GM19463 (cell line): ENCODE measurements at regions not wholly inside any gene's neighbourhood (a gene's known extent, or its start where the extent isn't known, plus 50 kb on each side); places are given as distances from the start of the nearest gene placed in this dataset.
"Not testable (repeated sequence)": the region's sequence is repeated elsewhere in the genome, so short reads cannot be mapped to it uniquely, and the experiment has no call there.

Source experiments
- ATAC-seq: cut with Tn5 transposase; IDR thresholded peaks from one replicate; pipeline ENCODE4 v1.9.1; 2021; ENCODE audit warnings: mild to moderate bottlenecking, moderate library complexity; ENCODE audit not compliant: unreplicated experiment

DNA sequence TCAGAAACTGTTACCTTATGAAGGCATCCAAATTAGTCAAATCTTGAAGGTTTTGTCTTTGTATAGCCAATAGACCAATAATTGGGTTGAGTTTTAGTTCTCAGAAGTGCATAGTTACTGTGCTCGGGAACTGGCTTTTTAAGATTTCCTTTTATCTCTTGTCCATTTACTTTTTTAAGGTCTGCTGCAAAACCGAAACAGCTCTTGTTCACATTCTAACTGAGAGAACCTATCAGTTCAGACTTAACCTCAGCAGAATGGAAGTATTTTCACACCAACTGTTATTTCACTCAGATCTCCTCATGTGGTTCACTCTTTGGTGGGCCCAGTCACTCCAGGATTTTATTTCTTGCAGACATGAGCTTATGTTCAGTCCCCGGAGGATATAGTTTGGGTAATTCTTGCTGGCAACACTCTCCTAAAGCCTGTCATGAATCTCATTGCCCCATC is 55.5 kb downstream of the TPBG start:
- peak; percentile 43 for ATAC-seq

DNA sequence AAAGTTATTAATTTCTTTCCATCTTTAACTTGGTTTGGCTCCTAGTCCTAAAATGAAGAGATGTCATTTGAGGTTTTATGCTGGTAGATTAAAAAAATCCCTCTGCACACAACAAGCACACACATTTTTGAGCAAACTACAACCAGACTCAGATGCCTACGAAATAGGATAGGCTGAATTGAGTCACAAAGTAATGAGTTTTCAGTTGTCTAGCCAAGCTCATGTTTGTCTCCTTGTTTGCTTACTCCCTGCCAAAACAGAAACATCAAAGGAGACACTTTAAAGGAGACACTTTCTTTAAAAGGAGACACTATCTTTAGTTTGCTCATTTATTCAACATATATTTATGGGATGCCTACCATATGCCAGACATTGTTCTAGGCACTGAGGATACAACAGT is 56.2 kb downstream of the TPBG start:
- ATAC-seq, result no peak

DNA sequence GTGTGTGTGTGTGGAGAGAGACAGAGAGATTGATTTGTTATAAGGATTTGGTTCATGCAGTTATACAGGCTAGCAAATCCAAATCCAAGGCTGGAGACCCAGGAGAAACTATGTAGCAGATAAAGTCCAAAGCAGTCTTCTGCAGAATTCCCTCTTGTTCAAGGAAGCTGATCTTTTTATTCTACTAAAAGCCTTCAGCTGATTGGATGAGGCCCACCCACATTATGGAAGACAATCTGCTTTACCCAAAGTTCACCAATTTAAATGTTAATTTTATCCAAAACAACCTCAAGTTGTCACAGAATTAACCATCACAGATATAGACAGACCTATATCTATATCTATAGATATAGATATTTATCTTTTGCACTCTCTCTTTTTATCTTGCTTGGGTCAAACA is 67.0 kb downstream of the TPBG start:
- ATAC-seq, result no peak

- ATAC-seq, result no peak
Observed at GRCh38 chr6:82436740-82437139, 73.1 kb downstream of the TPBG start.

- no peak for ATAC-seq
Observed at GRCh38 chr6:82437701-82438100, 74.1 kb downstream of the TPBG start.

DNA sequence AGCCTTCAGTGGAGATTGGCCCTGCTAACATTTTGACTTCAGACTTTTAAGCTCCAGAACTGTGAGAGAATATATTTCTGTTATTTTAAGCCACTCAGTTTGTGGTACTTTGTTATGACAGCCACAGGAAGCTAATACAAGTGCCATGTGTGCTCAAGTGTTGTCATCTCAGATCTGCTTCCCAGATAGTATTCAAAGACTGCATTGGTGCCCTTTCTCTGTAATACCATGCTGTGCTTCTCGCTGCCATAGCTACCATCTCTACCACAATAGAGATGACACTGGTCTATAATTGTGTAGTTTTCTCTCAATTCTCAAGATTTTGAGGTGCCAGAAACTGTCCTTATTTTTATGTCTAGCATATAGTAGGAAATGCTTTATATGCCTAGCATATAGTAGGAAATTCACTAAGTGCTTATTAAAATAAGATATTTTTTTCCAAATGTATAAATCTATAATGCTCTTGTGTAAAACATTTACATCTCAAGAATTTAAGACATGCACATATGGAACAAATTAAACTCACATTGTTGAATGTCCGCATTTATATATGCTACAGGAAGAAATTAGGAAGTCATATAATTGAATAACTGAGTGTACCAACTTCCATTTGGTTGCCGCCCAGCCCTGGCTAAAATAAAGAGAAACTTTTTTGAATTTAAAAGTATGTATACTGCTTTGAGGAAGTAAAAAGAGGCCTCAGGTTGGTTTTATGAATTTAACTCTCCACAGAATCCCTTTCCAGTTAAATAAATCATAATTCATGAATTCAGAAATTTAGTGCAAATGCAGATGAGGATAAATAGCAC is 77.6 kb downstream of the TPBG start:
- ATAC-seq, result no peak

DNA sequence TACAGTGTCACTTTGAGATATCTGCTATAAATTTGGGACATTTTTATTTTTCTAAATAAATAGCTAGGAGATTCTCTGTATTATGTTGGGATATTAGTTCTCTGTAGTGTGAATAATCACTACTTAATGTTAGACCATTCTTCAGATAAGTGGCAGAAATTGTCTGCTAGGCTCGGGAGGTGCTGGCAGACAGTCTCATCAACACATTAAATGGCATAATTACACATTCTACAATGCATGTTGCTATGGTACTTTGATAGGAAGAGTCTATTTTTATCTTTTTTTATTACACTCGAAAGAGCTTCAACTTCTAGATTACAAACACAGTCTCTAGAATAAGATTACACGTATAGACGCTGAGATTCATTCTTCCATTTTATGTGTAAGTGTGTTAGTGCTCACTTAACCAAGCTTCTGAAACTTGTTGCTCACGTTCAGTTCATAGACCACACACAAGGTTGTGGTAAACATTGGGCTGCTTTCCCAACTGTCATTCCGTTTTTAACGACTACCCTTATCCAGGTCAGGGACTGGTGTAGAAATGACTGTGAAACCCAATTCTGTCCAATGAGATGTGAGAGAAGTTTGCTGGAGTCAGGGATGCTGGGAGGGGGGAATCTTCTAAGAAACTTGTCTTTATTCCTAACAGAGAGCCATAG is 78.6 kb downstream of the TPBG start:
- ATAC-seq, result no peak

GRCh38 chr6:82458147-82458546 is 94.5 kb downstream of the TPBG start:
- no peak for ATAC-seq

DNA sequence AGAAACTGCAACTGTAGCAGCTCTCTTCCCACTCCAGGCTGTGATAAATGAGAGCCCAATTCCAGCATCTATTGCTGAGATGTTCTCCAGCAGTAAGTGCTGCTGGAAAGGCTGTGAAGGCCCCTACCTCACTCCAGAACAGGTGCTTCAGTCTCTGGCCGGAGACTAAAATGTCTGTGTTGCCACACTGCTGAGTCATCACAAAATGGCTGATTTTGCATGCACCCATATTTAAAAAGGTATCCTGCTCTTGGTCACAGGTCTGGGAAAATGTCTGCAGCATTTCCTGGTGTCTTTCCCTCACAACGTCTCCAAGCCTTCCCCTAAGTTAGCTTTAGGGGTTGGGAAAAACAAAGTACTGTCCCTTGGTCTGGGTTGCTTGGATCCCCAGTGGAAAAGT is 95.1 kb downstream of the TPBG start:
- no peak for ATAC-seq

- no peak for ATAC-seq
Observed at GRCh38 chr6:82461536-82461935, 97.9 kb downstream of the TPBG start.

- ATAC-seq, result no peak
Observed at GRCh38 chr6:82467338-82467737, 103.7 kb downstream of the TPBG start.

- not testable (repeated sequence) for ATAC-seq
Observed at GRCh38 chr6:82470123-82470522, 106.5 kb downstream of the TPBG start.

GRCh38 chr6:82475106-82475505 is 111.5 kb downstream of the TPBG start:
- not testable (repeated sequence) for ATAC-seq

GRCh38 chr6:82484001-82484400 is 120.4 kb downstream of the TPBG start:
- ATAC-seq, result no peak

GRCh38 chr6:82484737-82485626 is 121.4 kb downstream of the TPBG start:
- no peak for ATAC-seq

DNA sequence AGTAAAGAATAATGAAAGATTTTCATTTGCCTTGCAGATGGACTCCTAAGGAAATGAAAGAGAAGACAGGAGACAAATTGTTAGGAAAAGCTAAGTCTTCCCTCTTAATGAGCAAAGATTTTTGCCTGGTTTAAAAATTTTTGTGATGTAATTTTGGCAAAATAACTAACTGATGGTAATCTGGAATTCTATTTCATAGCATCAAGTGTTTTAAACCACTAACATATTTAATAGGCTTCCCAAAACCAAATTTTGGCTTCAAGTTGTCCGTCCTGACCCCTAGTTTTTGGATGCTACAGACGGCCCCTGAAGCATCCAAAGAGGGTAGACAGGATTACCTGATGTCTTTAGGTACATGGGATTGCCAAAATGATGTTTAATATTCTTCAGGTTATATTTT is 124.3 kb downstream of the TPBG start:
- no peak for ATAC-seq

GRCh38 chr6:82488403-82488802 is 124.8 kb downstream of the TPBG start:
- no peak for ATAC-seq

DNA sequence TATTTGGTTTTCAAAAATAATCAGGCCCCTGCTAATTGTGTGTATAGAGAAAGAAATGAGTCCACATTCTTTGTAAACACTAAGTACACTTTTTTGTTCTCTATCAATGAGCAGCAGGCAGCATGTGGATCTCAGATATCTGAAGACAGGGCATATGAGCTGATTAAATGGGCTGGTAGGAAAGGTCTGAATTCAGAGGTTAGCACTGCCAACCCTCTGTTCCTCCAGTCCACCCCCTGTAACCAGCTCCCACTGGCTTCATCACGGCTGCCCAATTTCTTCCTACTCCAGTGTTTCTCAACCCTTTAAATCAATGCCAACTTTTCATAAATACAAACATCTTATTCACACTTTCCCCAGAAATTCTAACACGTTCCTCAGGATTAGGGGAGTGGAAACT is 128.5 kb downstream of the TPBG start:
- ATAC-seq, result no peak

GRCh38 chr6:82493467-82493866 is 129.8 kb downstream of the TPBG start:
- no peak for ATAC-seq

DNA sequence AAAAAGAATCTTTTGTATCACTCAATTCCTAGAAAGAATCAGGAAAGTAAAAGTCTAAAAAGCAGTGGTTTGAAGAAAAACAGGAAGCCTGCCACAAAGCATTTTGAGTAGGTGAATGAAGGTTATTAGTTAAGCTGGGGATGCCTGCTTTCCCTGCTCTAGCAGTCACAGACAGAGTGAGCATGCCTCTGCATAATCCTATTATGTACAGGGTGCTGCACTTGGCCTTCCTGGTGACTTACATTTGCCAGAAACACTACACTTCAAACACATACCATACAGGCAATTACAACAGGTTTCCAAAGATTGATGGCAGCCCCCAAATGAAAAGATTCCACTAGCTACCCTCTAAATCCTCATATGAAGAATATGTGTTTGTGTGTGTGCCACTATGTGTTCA is 130.8 kb downstream of the TPBG start:
- ATAC-seq, result no peak

- ATAC-seq, result not testable (repeated sequence)
Observed at GRCh38 chr6:82501901-82502300, 138.3 kb downstream of the TPBG start.
